ENCODE measurements at regions not wholly inside any gene's neighbourhood (a gene's known extent, or its start where the extent isn't known, plus 50 kb on each side); places are given as distances from the start of the nearest gene placed in this dataset.
"Not testable (repeated sequence)": the region's sequence is repeated elsewhere in the genome, so short reads cannot be mapped to it uniquely, and the experiment has no call there.

DNA sequence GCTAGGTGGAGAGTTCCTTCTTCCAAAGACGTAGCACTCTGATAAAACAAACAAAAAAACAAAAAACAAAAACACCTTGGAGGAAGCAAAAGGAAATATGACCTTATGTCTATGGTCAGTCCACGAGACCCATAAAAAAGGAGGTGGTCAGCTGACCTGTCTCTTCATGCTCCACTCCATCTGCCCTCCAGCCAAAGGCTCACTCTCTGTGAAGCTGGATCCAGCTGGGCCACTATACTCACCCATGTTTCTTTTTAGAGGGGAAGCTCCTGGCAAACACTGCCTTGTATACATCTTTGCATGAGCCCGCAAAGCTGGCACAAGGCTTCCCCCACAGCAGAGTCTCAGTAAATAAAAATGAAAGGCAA, 126.1 kb upstream of the CACHD1 start:
- Histone ChIP-seq H3K36me3 (ENCODE audit: insufficient read depth, low read length) (no peaks in the 10 kb centered on the region), H3K9me3 (ENCODE audit: control insufficient read depth in 1 of 2, insufficient read depth in 1 of 2, low read length in 2 of 2) (no peaks in the 10 kb centered on the region), H3K27ac (ENCODE audit: low read depth in 1 of 2, low read length in 2 of 2) (no peak overlapping the region), H3K4me1 (ENCODE audit: insufficient read depth, low read length) (no peaks in the 10 kb centered on the region), H3K27me3 (ENCODE audit: control insufficient read depth in 1 of 2, insufficient read depth in 2 of 2, low read length in 2 of 2) (no peaks in the 10 kb centered on the region), H3K4me3 (ENCODE audit: low read length) (no peak overlapping the region)
- ChIA-PET CTCF (no interaction called here), POLR2A (no interaction called here)
- no peak for DNase-seq
- no peaks in the 10 kb centered on the region for H3K27me3 Mint-ChIP-seq
- no peak for ATAC-seq (ENCODE audit: poor library complexity)
- H3K9me3 Mint-ChIP-seq: no peaks in the 10 kb centered on the region
- H3K36me3 Mint-ChIP-seq (ENCODE audit: low read depth): no peaks in the 10 kb centered on the region
- no peak overlapping the region for H3K4me3 Mint-ChIP-seq
- H3K4me1 Mint-ChIP-seq (ENCODE audit: low read depth): no peaks in the 10 kb centered on the region
- intact Hi-C loops (cut with DNase I, micrococcal nuclease): no loop called here
- H3K27ac Mint-ChIP-seq: no peak overlapping the region
- TF ChIP-seq, protein P1, sequence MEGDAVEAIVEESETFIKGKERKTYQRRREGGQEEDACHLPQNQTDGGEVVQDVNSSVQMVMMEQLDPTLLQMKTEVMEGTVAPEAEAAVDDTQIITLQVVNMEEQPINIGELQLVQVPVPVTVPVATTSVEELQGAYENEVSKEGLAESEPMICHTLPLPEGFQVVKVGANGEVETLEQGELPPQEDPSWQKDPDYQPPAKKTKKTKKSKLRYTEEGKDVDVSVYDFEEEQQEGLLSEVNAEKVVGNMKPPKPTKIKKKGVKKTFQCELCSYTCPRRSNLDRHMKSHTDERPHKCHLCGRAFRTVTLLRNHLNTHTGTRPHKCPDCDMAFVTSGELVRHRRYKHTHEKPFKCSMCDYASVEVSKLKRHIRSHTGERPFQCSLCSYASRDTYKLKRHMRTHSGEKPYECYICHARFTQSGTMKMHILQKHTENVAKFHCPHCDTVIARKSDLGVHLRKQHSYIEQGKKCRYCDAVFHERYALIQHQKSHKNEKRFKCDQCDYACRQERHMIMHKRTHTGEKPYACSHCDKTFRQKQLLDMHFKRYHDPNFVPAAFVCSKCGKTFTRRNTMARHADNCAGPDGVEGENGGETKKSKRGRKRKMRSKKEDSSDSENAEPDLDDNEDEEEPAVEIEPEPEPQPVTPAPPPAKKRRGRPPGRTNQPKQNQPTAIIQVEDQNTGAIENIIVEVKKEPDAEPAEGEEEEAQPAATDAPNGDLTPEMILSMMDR (IDR thresholded peaks at IDR 0.05): no peak

DNA sequence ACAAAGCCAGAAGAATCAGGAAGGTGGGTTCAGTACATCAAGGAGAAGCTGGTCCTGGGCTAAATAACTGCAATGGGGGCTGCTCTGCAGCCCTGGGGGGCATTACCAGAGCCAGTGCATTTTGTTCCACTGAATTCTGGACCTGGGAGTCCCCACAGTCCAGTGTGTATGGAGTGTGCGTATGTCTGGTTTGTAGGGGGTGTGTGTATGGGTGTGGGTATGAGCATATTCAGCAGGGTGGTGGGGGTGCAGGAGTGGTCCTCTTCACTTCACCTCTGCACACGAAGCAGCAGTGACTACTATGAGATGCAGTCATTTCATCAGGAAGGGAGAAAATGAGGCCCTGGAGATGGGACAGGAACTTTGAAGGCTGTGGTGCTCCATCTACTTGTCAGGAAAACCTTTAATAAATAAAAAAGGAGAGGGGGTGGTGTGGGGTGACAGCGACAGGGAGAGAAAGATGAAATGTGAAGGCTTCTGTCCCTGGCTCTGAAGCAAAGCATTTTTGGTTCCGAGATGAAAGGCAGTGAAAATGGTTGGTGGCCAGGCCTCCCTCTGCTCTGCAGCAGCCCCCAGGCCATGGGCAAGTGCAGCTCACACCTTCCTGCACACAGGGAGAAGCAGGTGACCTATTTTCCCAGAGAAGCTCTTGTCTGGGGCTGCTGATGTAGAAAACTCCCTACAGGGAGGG, 121.5 kb upstream of the CACHD1 start:
- Mint-ChIP-seq H3K27me3 (no peaks in the 10 kb centered on the region), H3K9me3 (no peaks in the 10 kb centered on the region), H3K36me3 (ENCODE audit: low read depth) (no peaks in the 10 kb centered on the region), H3K27ac (no peak overlapping the region), H3K4me3 (no peak overlapping the region), H3K4me1 (ENCODE audit: low read depth) (no peaks in the 10 kb centered on the region)
- Histone ChIP-seq H3K9me3 (ENCODE audit: control insufficient read depth in 1 of 2, insufficient read depth in 1 of 2, low read length in 2 of 2) (no peaks in the 10 kb centered on the region), H3K4me3 (ENCODE audit: low read length) (no peak overlapping the region), H3K27ac (ENCODE audit: low read depth in 1 of 2, low read length in 2 of 2) (no peak overlapping the region), H3K36me3 (ENCODE audit: insufficient read depth, low read length) (no peaks in the 10 kb centered on the region), H3K27me3 (ENCODE audit: control insufficient read depth in 1 of 2, insufficient read depth in 2 of 2, low read length in 2 of 2) (no peaks in the 10 kb centered on the region), H3K4me1 (ENCODE audit: insufficient read depth, low read length) (no peaks in the 10 kb centered on the region)
- ATAC-seq (ENCODE audit: poor library complexity) (no peak), DNase-seq (no peak)
- POLR2A ChIA-PET: no interaction called here
- CTCF ChIA-PET: no interaction called here
- intact Hi-C loops (cut with DNase I, micrococcal nuclease): no loop called here
- TF ChIP-seq, protein P1 (IDR thresholded peaks at IDR 0.05): no peak

DNA sequence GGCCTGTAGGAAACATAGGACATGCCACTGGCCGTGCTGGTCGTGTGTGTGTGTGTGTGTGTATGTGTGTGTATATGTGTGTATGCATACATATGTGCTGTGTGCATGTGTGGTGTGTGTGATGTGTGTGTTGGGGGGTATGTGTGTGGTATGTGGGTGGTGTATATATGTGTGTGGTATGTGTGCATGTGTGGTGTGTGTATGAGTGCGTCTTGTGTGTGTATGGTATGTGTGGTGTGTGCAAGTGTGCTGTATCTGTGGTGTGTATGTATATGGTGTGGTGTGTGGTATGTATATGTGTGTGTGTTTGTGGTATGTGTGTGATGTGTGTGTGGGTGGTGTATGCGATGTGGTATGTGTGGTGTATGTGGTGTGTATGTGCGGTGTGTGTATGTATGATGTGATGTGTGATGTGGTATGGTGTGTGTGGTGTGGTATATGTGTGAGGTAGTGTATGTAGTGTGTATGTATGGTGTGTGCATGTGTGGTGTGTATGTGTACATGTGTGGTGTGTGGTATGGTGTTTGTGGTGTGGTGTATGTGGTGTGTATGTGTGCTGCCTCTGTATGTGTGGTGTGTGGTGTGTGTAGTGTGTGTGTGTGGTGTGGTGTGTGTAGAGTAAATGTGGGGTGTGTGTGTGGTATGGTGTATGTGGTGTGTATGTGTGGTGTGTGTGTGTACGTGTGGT, 120.8 kb upstream of the CACHD1 start:
- intact Hi-C loops (cut with DNase I, micrococcal nuclease): no loop called here
- Histone ChIP-seq H3K27ac (ENCODE audit: low read depth in 1 of 2, low read length in 2 of 2) (no peak overlapping the region), H3K4me1 (ENCODE audit: insufficient read depth, low read length) (no peaks in the 10 kb centered on the region), H3K36me3 (ENCODE audit: insufficient read depth, low read length) (no peaks in the 10 kb centered on the region), H3K4me3 (ENCODE audit: low read length) (no peak overlapping the region), H3K9me3 (ENCODE audit: control insufficient read depth in 1 of 2, insufficient read depth in 1 of 2, low read length in 2 of 2) (no peaks in the 10 kb centered on the region), H3K27me3 (ENCODE audit: control insufficient read depth in 1 of 2, insufficient read depth in 2 of 2, low read length in 2 of 2) (no peaks in the 10 kb centered on the region)
- Mint-ChIP-seq H3K4me3 (no peak overlapping the region), H3K4me1 (ENCODE audit: low read depth) (no peaks in the 10 kb centered on the region), H3K27me3 (no peaks in the 10 kb centered on the region), H3K36me3 (ENCODE audit: low read depth) (no peaks in the 10 kb centered on the region), H3K27ac (no peak overlapping the region), H3K9me3 (no peaks in the 10 kb centered on the region)
- TF ChIP-seq, protein P1 (IDR thresholded peaks at IDR 0.05): no peak
- ChIA-PET CTCF (no interaction called here), POLR2A (no interaction called here)
- ATAC-seq (ENCODE audit: poor library complexity) (no peak), DNase-seq (no peak)

DNA sequence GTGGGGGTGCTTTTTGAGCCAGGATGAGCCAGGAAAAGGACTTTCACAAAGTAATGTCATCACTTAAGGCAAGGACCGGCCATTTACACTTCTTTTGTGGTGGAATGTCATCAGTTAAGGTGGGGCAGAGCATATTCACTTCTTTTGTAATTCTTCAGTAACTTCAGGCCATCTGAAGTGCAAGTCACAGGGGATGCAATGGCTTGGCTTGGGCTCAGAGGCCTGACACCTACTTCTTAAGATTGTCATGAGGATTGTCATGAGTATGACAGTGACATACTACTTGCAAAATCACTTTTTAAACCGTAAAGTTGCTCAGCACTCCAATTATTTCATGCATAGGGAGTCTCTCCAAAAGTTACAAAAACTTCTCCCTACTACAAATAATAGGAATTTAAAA, 114.4 kb upstream of the CACHD1 start:
- H3K9me3 Mint-ChIP-seq; H3K36me3 Mint-ChIP-seq (ENCODE audit: low read depth); DNase-seq; H3K4me3 Mint-ChIP-seq; H3K9me3 ChIP-seq (ENCODE audit: control insufficient read depth in 1 of 2, insufficient read depth in 1 of 2, low read length in 2 of 2); intact Hi-C loops (cut with DNase I, micrococcal nuclease); POLR2A ChIA-PET; H3K27ac Mint-ChIP-seq; H3K4me1 ChIP-seq (ENCODE audit: insufficient read depth, low read length); H3K27me3 ChIP-seq (ENCODE audit: control insufficient read depth in 1 of 2, insufficient read depth in 2 of 2, low read length in 2 of 2); CTCF ChIA-PET; ATAC-seq (ENCODE audit: poor library complexity); H3K4me1 Mint-ChIP-seq (ENCODE audit: low read depth); H3K36me3 ChIP-seq (ENCODE audit: insufficient read depth, low read length); H3K4me3 ChIP-seq (ENCODE audit: low read length); H3K27ac ChIP-seq (ENCODE audit: low read depth in 1 of 2, low read length in 2 of 2); H3K27me3 Mint-ChIP-seq: not testable (repeated sequence)
